ENCODE measurements at regions not wholly inside any gene's neighbourhood (a gene's known extent, or its start where the extent isn't known, plus 50 kb on each side); places are given as distances from the start of the nearest gene placed in this dataset.

DNA sequence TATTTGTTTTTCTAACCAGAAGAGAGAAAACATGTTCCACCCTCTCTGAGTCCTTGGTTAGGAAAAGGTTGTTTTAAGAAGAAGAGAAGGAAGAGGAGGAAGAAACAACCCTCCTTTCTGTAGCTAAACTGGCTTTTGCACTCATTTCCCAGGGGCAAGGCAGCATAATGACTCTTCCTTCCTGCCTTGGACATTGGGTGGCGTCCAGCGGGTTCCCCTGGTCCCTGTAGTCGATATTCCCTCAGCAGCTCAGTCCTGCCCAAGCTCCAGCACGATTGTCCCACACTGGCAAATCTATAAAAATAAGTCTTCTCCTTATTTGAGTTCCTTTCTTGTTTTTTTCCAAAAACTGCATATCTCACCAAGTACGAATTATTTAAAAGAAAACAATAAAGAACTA is 81.2 kb downstream of the TEX35 start (continued):
- TF ChIP-seq, protein P1, sequence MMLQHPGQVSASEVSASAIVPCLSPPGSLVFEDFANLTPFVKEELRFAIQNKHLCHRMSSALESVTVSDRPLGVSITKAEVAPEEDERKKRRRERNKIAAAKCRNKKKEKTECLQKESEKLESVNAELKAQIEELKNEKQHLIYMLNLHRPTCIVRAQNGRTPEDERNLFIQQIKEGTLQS (IDR thresholded peaks at IDR 0.05; ENCODE audit: insufficient read depth, low read depth, low read length) = no peak
- no peak for TF ChIP-seq FOSL1 (IDR thresholded peaks at IDR 0.05; ENCODE audit: insufficient read depth, low read depth, low read length)
